ENCODE measurements at regions not wholly inside any gene's neighbourhood (a gene's known extent, or its start where the extent isn't known, plus 50 kb on each side); places are given as distances from the start of the nearest gene placed in this dataset.

DNA sequence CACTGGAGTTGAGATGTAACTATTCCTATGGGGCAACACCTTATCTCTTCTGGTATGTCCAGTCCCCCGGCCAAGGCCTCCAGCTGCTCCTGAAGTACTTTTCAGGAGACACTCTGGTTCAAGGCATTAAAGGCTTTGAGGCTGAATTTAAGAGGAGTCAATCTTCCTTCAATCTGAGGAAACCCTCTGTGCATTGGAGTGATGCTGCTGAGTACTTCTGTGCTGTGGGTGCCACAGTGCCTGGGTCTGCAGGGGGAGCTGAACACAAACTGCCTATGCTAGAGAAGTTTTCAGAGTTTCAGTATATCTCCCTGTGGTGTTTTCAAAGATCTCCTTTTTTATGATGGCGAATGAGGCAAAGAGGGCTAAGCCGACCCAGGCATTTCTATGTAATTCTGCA lies 179.2 kb upstream of the OR4E1 start:
- TF ChIP-seq, protein P1, sequence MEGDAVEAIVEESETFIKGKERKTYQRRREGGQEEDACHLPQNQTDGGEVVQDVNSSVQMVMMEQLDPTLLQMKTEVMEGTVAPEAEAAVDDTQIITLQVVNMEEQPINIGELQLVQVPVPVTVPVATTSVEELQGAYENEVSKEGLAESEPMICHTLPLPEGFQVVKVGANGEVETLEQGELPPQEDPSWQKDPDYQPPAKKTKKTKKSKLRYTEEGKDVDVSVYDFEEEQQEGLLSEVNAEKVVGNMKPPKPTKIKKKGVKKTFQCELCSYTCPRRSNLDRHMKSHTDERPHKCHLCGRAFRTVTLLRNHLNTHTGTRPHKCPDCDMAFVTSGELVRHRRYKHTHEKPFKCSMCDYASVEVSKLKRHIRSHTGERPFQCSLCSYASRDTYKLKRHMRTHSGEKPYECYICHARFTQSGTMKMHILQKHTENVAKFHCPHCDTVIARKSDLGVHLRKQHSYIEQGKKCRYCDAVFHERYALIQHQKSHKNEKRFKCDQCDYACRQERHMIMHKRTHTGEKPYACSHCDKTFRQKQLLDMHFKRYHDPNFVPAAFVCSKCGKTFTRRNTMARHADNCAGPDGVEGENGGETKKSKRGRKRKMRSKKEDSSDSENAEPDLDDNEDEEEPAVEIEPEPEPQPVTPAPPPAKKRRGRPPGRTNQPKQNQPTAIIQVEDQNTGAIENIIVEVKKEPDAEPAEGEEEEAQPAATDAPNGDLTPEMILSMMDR (IDR thresholded peaks at IDR 0.05) = no peak
- TF ChIP-seq POLR2AphosphoS5 (IDR thresholded peaks at IDR 0.05; ENCODE audit: insufficient read depth in 1 of 2, low read depth in 1 of 2) = no peak
- TF ChIP-seq POLR2A (IDR thresholded peaks at IDR 0.05) = no peak

Measured in vagina (tissue), 2 donors.